ENCODE measurements at regions not wholly inside any gene's neighbourhood (a gene's known extent, or its start where the extent isn't known, plus 50 kb on each side); places are given as distances from the start of the nearest gene placed in this dataset.

- TF ChIP-seq ARNT (IDR thresholded peaks at IDR 0.05) (no peak), SP1 (IDR thresholded peaks at IDR 0.05) (no peak), FOXM1 (IDR thresholded peaks at IDR 0.05; ENCODE audit: borderline replicate concordance) (no peak), ELF4 (IDR thresholded peaks at IDR 0.05) (no peak), PKNOX1 (IDR thresholded peaks at IDR 0.05) (no peak)
Observed at GRCh38 chr14:26811756-26812305, 214.0 kb upstream of the NOVA1 start.

All from HEK293T (cell line).